GM12872 (cell line): ENCODE measurements at regions not wholly inside any gene's neighbourhood (a gene's known extent, or its start where the extent isn't known, plus 50 kb on each side); places are given as distances from the start of the nearest gene placed in this dataset.

Experiments used
- CTCF ChIP-seq: IDR thresholded peaks from 3 replicates; pipeline ENCODE4 v1.5.1; 2011; ENCODE audit warnings: low read depth, mild to moderate bottlenecking, low read length, moderate library complexity; ENCODE audit not compliant: insufficient read depth

- no peak for TF ChIP-seq CTCF
Observed at GRCh38 chr10:90480466-90480865, 377.4 kb downstream of the HTR7 start.

GRCh38 chr10:90481326-90481923 is 376.4 kb downstream of the HTR7 start:
- no peak for TF ChIP-seq CTCF

- TF ChIP-seq CTCF = no peak
Observed at GRCh38 chr10:90484518-90484917, 373.3 kb downstream of the HTR7 start.

- no peak for TF ChIP-seq CTCF
Observed at GRCh38 chr10:90494183-90494582, 363.7 kb downstream of the HTR7 start.

GRCh38 chr10:90504172-90504571 is 353.7 kb downstream of the HTR7 start:
- TF ChIP-seq CTCF = no peak

GRCh38 chr10:90526721-90527120 is 331.1 kb downstream of the HTR7 start:
- TF ChIP-seq CTCF = no peak

- no peak for TF ChIP-seq CTCF
Observed at GRCh38 chr10:90530521-90530920, 327.3 kb downstream of the HTR7 start.
